Fibroblast of lung (primary cell): ENCODE measurements at regions not wholly inside any gene's neighbourhood (a gene's known extent, or its start where the extent isn't known, plus 50 kb on each side); places are given as distances from the start of the nearest gene placed in this dataset.

Experiments used
- DNase-seq, 2 donors: peaks; one replicate each; pipeline versions ENCODE4 v3.0.0 to v3.0.0-alpha.2; 2010; ENCODE audit warnings: low read depth in 2 of 2
- H2AFZ ChIP-seq: 2 replicates; pipeline ENCODE4 v1.5.1; 2012; ENCODE audit warnings: low read length, control low read depth, inconsistent platforms
- H3K27ac ChIP-seq: 2 replicates; pipeline ENCODE4 v1.5.1; 2011; ENCODE audit warnings: low read length, control low read depth; ENCODE audit not compliant: insufficient read depth
- H3K27me3 ChIP-seq: 2 replicates; pipeline ENCODE4 v1.5.1; 2011; ENCODE audit warnings: mild to moderate bottlenecking, low read length; ENCODE audit not compliant: control insufficient read depth, insufficient read depth
- H3K36me3 ChIP-seq: 2 replicates; pipeline ENCODE4 v1.5.1; 2011; ENCODE audit warnings: low read length; ENCODE audit not compliant: control insufficient read depth, insufficient read depth
- H3K4me1 ChIP-seq: 2 replicates; pipeline ENCODE4 v1.5.1; 2011; ENCODE audit warnings: low read length; ENCODE audit not compliant: control insufficient read depth, insufficient read depth; ENCODE audit errors: extremely low read depth
- H3K4me2 ChIP-seq: 2 replicates; pipeline ENCODE4 v1.5.1; 2011; ENCODE audit warnings: low read length, control low read depth; ENCODE audit not compliant: insufficient read depth; ENCODE audit errors: extremely low read depth
- H3K4me3 ChIP-seq, 4 experiments: fragments of 200-600 bp in 1 of 4; sonication (generic) in 1 of 4; replicated peaks in 1 of 4; 2 replicates each; pipeline ENCODE4 v1.5.1; 2011 to 2016; ENCODE audit warnings: low read length in 4 of 4, low read depth in 3 of 4, mild to moderate bottlenecking in 3 of 4, control low read depth in 2 of 4, inconsistent platforms in 1 of 4, mixed read lengths in 1 of 4; ENCODE audit not compliant: insufficient read depth in 1 of 4; ENCODE audit errors: control extremely low read depth in 1 of 4
- H3K79me2 ChIP-seq: 2 replicates; pipeline ENCODE4 v1.5.1; 2012; ENCODE audit warnings: mild to moderate bottlenecking, low read length, inconsistent platforms; ENCODE audit not compliant: control insufficient read depth, insufficient read depth
- H3K9ac ChIP-seq: 2 replicates; pipeline ENCODE4 v1.5.1; 2011; ENCODE audit warnings: mild to moderate bottlenecking, low read length, control low read depth; ENCODE audit not compliant: insufficient read depth
- H3K9me3 ChIP-seq: 2 replicates; pipeline ENCODE4 v1.5.1; 2012; ENCODE audit warnings: low read depth, low read length; ENCODE audit not compliant: control insufficient read depth, insufficient read depth
- H4K20me1 ChIP-seq: 2 replicates; pipeline ENCODE4 v1.5.1; 2011; ENCODE audit warnings: low read length; ENCODE audit not compliant: control insufficient read depth, insufficient read depth; ENCODE audit errors: extremely low read depth
- EZH2 ChIP-seq: IDR thresholded peaks from 2 replicates; pipeline ENCODE4 v1.5.1; 2012; ENCODE audit warnings: low read length, control low read depth, mild to moderate bottlenecking; ENCODE audit errors: missing control alignments
- TF ChIP-seq, protein P1 (sequence below), 2 donors: IDR thresholded peaks in 1 of 2; conservative IDR thresholded peaks in 1 of 2; 1 replicate in 1 of 2; 2 replicates in 1 of 2; pipeline ENCODE4 v1.5.1; 2011 to 2012; ENCODE audit warnings: low read length in 2 of 2, control low read depth in 1 of 2, inconsistent platforms in 1 of 2, low read depth in 1 of 2, mild to moderate bottlenecking in 1 of 2

DNA sequence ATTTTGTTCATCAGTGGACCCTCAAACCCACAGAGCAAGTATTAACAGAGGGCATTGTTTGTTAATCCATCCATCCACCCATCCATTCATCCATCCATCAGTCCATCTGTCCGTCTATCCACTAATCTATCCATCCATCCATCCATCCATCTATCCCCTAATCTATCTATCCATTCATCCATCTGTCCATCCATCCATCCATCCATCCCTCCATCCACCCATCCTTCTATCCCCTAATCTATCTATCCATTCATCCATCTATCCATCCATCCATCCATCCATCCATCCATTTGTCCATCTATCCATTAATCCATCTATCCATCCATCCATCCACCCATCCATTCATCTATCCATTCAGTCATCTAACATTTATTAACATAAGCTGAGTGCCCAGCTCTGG is 307.3 kb downstream of the MIAT start:
- Histone ChIP-seq H3K79me2 (no peaks in the 10 kb centered on the region), H3K27me3 (no peaks in the 10 kb centered on the region)
- no peak for TF ChIP-seq EZH2
- TF ChIP-seq, protein P1, sequence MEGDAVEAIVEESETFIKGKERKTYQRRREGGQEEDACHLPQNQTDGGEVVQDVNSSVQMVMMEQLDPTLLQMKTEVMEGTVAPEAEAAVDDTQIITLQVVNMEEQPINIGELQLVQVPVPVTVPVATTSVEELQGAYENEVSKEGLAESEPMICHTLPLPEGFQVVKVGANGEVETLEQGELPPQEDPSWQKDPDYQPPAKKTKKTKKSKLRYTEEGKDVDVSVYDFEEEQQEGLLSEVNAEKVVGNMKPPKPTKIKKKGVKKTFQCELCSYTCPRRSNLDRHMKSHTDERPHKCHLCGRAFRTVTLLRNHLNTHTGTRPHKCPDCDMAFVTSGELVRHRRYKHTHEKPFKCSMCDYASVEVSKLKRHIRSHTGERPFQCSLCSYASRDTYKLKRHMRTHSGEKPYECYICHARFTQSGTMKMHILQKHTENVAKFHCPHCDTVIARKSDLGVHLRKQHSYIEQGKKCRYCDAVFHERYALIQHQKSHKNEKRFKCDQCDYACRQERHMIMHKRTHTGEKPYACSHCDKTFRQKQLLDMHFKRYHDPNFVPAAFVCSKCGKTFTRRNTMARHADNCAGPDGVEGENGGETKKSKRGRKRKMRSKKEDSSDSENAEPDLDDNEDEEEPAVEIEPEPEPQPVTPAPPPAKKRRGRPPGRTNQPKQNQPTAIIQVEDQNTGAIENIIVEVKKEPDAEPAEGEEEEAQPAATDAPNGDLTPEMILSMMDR (conservative IDR thresholded peaks at IDR 0.05 in 1 of 2, IDR thresholded peaks at IDR 0.05 in 1 of 2; ENCODE audit: low read depth in 1 of 2, low read length in 2 of 2): no peak

DNA sequence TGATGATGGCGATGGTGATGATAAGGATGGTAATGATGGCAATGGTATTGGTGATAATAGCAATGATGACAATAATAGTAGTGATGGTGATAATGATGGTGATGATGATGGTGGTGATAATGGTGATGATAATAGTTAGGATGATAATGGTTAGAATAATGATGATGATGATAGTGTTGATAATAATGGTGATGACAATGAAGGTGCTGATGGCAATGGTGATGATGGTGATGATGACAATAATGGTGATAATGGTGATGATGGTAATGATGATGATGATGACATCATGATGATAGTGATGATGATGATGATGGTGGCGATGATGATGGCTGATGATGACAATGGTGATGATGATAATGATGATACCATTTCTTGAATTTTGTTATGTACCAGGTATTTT is 309.9 kb downstream of the MIAT start:
- Histone ChIP-seq H3K4me1 (no peaks in the 10 kb centered on the region), H3K9ac (no peak overlapping the region), H3K4me3 (no peak overlapping the region), H4K20me1 (no peaks in the 10 kb centered on the region), H2AFZ (no peak overlapping the region), H3K9me3 (no peaks in the 10 kb centered on the region), H3K27me3 (no peaks in the 10 kb centered on the region), H3K27ac (no peak overlapping the region), H3K36me3 (no peaks in the 10 kb centered on the region), H3K4me2 (no peak overlapping the region), H3K79me2 (no peaks in the 10 kb centered on the region)
- TF ChIP-seq, protein P1 (conservative IDR thresholded peaks at IDR 0.05 in 1 of 2, IDR thresholded peaks at IDR 0.05 in 1 of 2; ENCODE audit: low read depth in 1 of 2, low read length in 2 of 2): no peak
- no peak for TF ChIP-seq EZH2
- no peak for DNase-seq

More for the DNA sequence above, 307.3 kb downstream of the MIAT start:
- Histone ChIP-seq H3K36me3 (no peaks in the 10 kb centered on the region), H3K9ac (no peak overlapping the region), H3K4me2 (no peak overlapping the region), H3K4me1 (no peaks in the 10 kb centered on the region), H3K9me3 (no peaks in the 10 kb centered on the region), H3K27ac (no peak overlapping the region), H4K20me1 (no peaks in the 10 kb centered on the region), H2AFZ (no peak overlapping the region), H3K4me3 (no peak overlapping the region)
- no peak for DNase-seq

DNA sequence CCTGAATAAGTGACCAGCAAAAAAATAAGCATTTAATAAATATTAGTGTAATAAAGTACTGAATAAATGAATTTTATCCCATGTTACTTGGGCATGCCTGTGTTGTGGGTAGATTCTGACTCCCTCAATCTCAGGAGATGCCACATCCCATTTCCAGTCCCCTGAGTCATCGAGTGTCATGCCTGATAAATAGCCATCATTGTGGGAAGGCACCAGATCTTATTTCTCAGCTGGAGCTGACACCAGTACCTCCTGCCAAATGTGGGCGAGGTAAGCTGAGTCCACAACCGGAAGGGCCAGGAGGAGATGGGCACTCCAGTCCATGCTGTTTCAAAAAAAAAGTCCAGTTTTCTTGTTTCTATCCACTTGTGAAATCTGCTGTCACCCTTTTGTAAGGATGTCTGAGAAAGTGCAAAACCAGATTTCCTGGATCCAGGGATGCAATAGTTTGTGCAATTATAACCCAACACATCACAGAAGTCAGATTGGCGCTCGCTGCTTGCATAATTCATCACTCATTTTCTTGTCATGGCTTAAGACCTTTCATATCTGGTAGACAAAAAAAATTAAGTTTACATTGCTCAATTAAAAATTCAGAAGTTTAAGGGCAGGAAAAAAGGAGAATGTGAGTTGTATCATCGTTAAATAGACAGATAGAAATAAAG is 311.6 kb downstream of the MIAT start:
- no peak for TF ChIP-seq EZH2
- TF ChIP-seq, protein P1 (conservative IDR thresholded peaks at IDR 0.05 in 1 of 2, IDR thresholded peaks at IDR 0.05 in 1 of 2; ENCODE audit: low read depth in 1 of 2, low read length in 2 of 2): no peak

More for the DNA sequence above, 311.6 kb downstream of the MIAT start:
- H3K27me3 ChIP-seq: no peaks in the 10 kb centered on the region
- no peaks in the 10 kb centered on the region for H4K20me1 ChIP-seq
- H3K4me3 ChIP-seq: no peak overlapping the region
- no peaks in the 10 kb centered on the region for H3K79me2 ChIP-seq
- DNase-seq: peak in 1 of 2 donors; percentile 77
- no peaks in the 10 kb centered on the region for H3K9me3 ChIP-seq
- H3K4me1 ChIP-seq: no peaks in the 10 kb centered on the region
- no peak overlapping the region for H3K9ac ChIP-seq
- H3K4me2 ChIP-seq: no peak overlapping the region
- H2AFZ ChIP-seq: no peak overlapping the region
- no peaks in the 10 kb centered on the region for H3K36me3 ChIP-seq
- H3K27ac ChIP-seq: no peak overlapping the region
